ENCODE measurements at regions not wholly inside any gene's neighbourhood (a gene's known extent, or its start where the extent isn't known, plus 50 kb on each side); places are given as distances from the start of the nearest gene placed in this dataset.

DNA sequence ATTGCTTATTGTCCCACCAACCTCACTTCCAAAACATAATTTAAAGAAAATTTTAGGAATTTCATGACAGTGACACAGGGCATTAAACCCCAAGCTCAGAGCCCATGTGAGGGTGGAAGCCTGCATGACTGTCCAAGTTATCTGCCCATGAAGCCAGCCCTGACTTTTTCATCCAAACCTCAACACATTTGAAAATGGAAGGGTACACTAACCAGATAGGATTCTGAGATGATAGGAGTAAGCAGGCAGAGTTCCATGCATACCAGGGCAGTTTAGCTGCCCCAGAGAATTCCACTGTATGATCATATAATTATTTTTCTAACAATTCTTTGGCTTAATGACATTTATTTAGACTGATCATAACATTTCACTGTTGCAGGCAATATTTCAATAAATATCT lies 986.0 kb downstream of the TTLL7 start:
- TF ChIP-seq POLR2A (IDR thresholded peaks at IDR 0.05; ENCODE audit: low read depth, low read length) (no peak), TAF1 (IDR thresholded peaks at IDR 0.05; ENCODE audit: borderline replicate concordance, low read depth, low read length) (no peak)
